GM12878 (cell line): ENCODE measurements at regions not wholly inside any gene's neighbourhood (a gene's known extent, or its start where the extent isn't known, plus 50 kb on each side); places are given as distances from the start of the nearest gene placed in this dataset.

ENCODE experiments used
- ATAC-seq: fragments of 200-7000 bp; cut with Tn5 transposase; 3 replicates; pipeline ENCODE4 v1.9.1; 2020; ENCODE audit warnings: mild to moderate bottlenecking, moderate library complexity
- BruUV-seq: library from RNA; stranded (reverse); fragments of 400-500 nt; replicated peaks from 2 replicates; lab custom pipeline; 2021; lab: Mats Ljungman, UMichigan
- CTCF ChIA-PET: fragments of 300-600 bp; sonication (Branson Sonifier 250); formaldehyde crosslinking; extraction: SDS; loops from one replicate; lab custom pipeline; 2021; ENCODE audit warnings: inconsistent platforms; lab: Yijun Ruan, JAX
- POLR2A ChIA-PET: fragments of 350-600 bp; formaldehyde crosslinking; extraction: SDS; loops from one replicate; lab custom pipeline; 2021; ENCODE audit warnings: inconsistent platforms; lab: Charles Lee
- RAD21 ChIA-PET: fragments of 300-600 bp; sonication (Branson Sonifier 250); formaldehyde crosslinking; loops from one replicate; lab custom pipeline; 2023; ENCODE audit warnings: antibody characterized with exemption; ENCODE audit not compliant: unreplicated experiment; lab: Charles Lee
- SMC1A ChIA-PET: fragments of 300-600 bp; sonication (Branson Sonifier 250); formaldehyde crosslinking; loops from one replicate; lab custom pipeline; 2023; ENCODE audit not compliant: unreplicated experiment, uncharacterized antibody; lab: Charles Lee
- DNase-seq: peaks from one replicate; pipeline ENCODE4 v3.0.0-alpha.2; 2011; ENCODE audit warnings: low read depth, low spot score
- FAIRE-seq: peaks from 3 replicates; lab custom pipeline; 2011; peaks lifted over from hg19 to GRCh38; lab: Jason Lieb, UNC
- H2AFZ ChIP-seq: 2 replicates; pipeline ENCODE4 v1.6.0; 2011; ENCODE audit warnings: low read depth, low read length, control low read depth; ENCODE audit not compliant: control insufficient read depth
- H3K27ac ChIP-seq: 2 replicates; pipeline ENCODE4 v1.5.1; 2011; ENCODE audit warnings: control low read depth; ENCODE audit not compliant: control insufficient read depth, insufficient read depth
- H3K27me3 ChIP-seq, 2 experiments: replicated peaks in 1 of 2; 2 replicates each; pipeline versions ENCODE4 v1.6.0 to v1.6.1; 2011; ENCODE audit warnings: low read length in 1 of 2; ENCODE audit not compliant: control insufficient read depth in 2 of 2, insufficient read depth in 2 of 2
- H3K36me3 ChIP-seq, 2 experiments: 2 replicates each; pipeline ENCODE4 v1.5.1; 2011; ENCODE audit warnings: low read length in 1 of 2; ENCODE audit not compliant: control insufficient read depth in 2 of 2, insufficient read depth in 2 of 2
- H3K4me1 ChIP-seq: 2 replicates; pipeline ENCODE4 v1.6.1; 2011; ENCODE audit warnings: mild to moderate bottlenecking, low read length, moderate library complexity, mixed read lengths; ENCODE audit not compliant: control insufficient read depth, insufficient read depth
- H3K4me2 ChIP-seq: 2 replicates; pipeline ENCODE4 v1.6.0; 2011; ENCODE audit warnings: control low read depth; ENCODE audit not compliant: control insufficient read depth, insufficient read depth
- H3K4me3 ChIP-seq: fragments of 200-600 bp; sonication (generic); 2 replicates; pipeline ENCODE4 v1.5.1; 2016
- H3K79me2 ChIP-seq: 2 replicates; pipeline ENCODE4 v1.6.0; 2011; ENCODE audit warnings: low read length; ENCODE audit not compliant: control insufficient read depth, insufficient read depth
- H3K9ac ChIP-seq: 2 replicates; pipeline ENCODE4 v1.8.0; 2011; ENCODE audit warnings: low read length, control low read depth, mixed read lengths; ENCODE audit not compliant: control insufficient read depth, insufficient read depth
- H3K9me3 ChIP-seq: replicated peaks from 3 replicates; pipeline ENCODE4 v1.5.1; 2011; ENCODE audit warnings: mild to moderate bottlenecking, low read length; ENCODE audit not compliant: control insufficient read depth, insufficient read depth
- H4K20me1 ChIP-seq: 2 replicates; pipeline ENCODE4 v1.6.0; 2011; ENCODE audit not compliant: control insufficient read depth, insufficient read depth
- ASH2L ChIP-seq: fragments of 300-600, 200-600 bp; sonication (generic); IDR thresholded peaks from 2 replicates; pipeline ENCODE4 v1.6.1; 2017; ENCODE audit warnings: low read depth, mild to moderate bottlenecking, borderline replicate concordance
- CBX5 ChIP-seq: sonication (generic); IDR thresholded peaks from 2 replicates; pipeline ENCODE4 v1.6.1; 2016; ENCODE audit warnings: low read depth, moderate library complexity, mild to moderate bottlenecking, inconsistent platforms
- FOXK2 ChIP-seq: fragments of 450-650 bp; IDR thresholded peaks from 2 replicates; pipeline ENCODE4 v1.6.1; 2017; ENCODE audit warnings: mild to moderate bottlenecking, moderate library complexity
- GABPA ChIP-seq: IDR thresholded peaks from 2 replicates; pipeline ENCODE4 v1.6.1; 2014; ENCODE audit warnings: antibody characterized with exemption, low read depth, mild to moderate bottlenecking, inconsistent platforms
- IRF4 ChIP-seq: IDR thresholded peaks from 2 replicates; pipeline ENCODE4 v1.6.1; 2011; ENCODE audit warnings: low read depth, low read length
- POLR2A ChIP-seq: IDR thresholded peaks from 2 replicates; pipeline ENCODE4 v1.6.1; 2011; ENCODE audit warnings: low read depth, mild to moderate bottlenecking, low read length
- USF2 ChIP-seq: IDR thresholded peaks from 2 replicates; pipeline ENCODE4 v1.6.1; 2011; ENCODE audit warnings: low read depth, low read length, improper control_type of control experiment, borderline replicate concordance
- WGBS: methylation state at CpG from one replicate; pipeline ENCODE4 v1.1.6; 2016; ENCODE audit warnings: low lambda C conversion rate; ENCODE audit not compliant: insufficient replicate concordance, insufficient coverage; ENCODE audit errors: missing lambda C conversion rate; 5-methylcytosine and 5-hydroxymethylcytosine counted together
- in situ Hi-C: fragments of 300-500 bp; cut with MboI; formaldehyde crosslinking; loops from 9 replicates; pipeline ENCODE4 v1.14.3; 2018; ENCODE audit warnings: mixed read lengths
- intact Hi-C: fragments of 100-400 bp; cut with micrococcal nuclease; formaldehyde crosslinking; loops from one replicate; pipeline ENCODE4 v1.14.2; 2022; ENCODE audit not compliant: unreplicated experiment
- TF ChIP-seq, protein P1 (sequence below): fragments of 450-650 bp; IDR thresholded peaks from 2 replicates; pipeline ENCODE4 v1.6.1; 2017; ENCODE audit warnings: mild to moderate bottlenecking
- TF ChIP-seq, protein P2 (sequence below): IDR thresholded peaks from 2 replicates; pipeline ENCODE4 v1.6.1; 2012; ENCODE audit warnings: low read depth, low read length, improper control_type of control experiment

GRCh38 chr6:22350109-22350508, 53.3 kb upstream of the PRL start:
- Histone ChIP-seq H3K27me3 (no peaks in the 10 kb centered on the region), H3K9ac (no peak overlapping the region), H3K36me3 (no peaks in the 10 kb centered on the region), H3K79me2 (no peaks in the 10 kb centered on the region), H3K4me2 (no peak overlapping the region), H3K27ac (no peak overlapping the region), H3K9me3 (no peaks in the 10 kb centered on the region; the same call in none of the 3 replicates), H2AFZ (no peak overlapping the region), H4K20me1 (no peaks in the 10 kb centered on the region), H3K4me1 (no peaks in the 10 kb centered on the region), H3K4me3 (no peak overlapping the region)
- CTCF ChIA-PET, result no interaction called here
- no peak for FAIRE-seq
- DNase-seq, result no peak
- TF ChIP-seq CBX5, result no peak
- no peak for TF ChIP-seq GABPA
- no peak for TF ChIP-seq USF2
- TF ChIP-seq, protein P1, sequence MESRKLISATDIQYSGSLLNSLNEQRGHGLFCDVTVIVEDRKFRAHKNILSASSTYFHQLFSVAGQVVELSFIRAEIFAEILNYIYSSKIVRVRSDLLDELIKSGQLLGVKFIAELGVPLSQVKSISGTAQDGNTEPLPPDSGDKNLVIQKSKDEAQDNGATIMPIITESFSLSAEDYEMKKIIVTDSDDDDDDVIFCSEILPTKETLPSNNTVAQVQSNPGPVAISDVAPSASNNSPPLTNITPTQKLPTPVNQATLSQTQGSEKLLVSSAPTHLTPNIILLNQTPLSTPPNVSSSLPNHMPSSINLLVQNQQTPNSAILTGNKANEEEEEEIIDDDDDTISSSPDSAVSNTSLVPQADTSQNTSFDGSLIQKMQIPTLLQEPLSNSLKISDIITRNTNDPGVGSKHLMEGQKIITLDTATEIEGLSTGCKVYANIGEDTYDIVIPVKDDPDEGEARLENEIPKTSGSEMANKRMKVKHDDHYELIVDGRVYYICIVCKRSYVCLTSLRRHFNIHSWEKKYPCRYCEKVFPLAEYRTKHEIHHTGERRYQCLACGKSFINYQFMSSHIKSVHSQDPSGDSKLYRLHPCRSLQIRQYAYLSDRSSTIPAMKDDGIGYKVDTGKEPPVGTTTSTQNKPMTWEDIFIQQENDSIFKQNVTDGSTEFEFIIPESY, result no peak
- no peak for TF ChIP-seq IRF4
- TF ChIP-seq FOXK2, result no peak
- TF ChIP-seq, protein P2, sequence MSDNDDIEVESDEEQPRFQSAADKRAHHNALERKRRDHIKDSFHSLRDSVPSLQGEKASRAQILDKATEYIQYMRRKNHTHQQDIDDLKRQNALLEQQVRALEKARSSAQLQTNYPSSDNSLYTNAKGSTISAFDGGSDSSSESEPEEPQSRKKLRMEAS, result no peak
- no peak for TF ChIP-seq POLR2A
- TF ChIP-seq ASH2L, result no peak
- RAD21 ChIA-PET, result interaction anchor here (0.7 kb wide), 1 partner anchor 271 kb away, joined by 3 read pairs; no protein-coding TSS in a partner anchor
- 0% methylated on average over 1 of the region's 1 CpG for WGBS
- SMC1A ChIA-PET, result interaction anchor here (1.1 to 2.9 kb wide), 4 partner anchors 13 to 20 kb away, joined by 3 to 17 read pairs (median 4); no protein-coding TSS in a partner anchor
- in situ Hi-C loops (no loop called here), intact Hi-C loops (no loop called here)
- no TSS peak for BruUV-seq
- ATAC-seq, result no peak
- POLR2A ChIA-PET, result interaction anchor here (0.6 kb wide), 1 partner anchor 12 kb away, joined by 4 read pairs; no protein-coding TSS in a partner anchor
